Activated CD4-positive, alpha-beta memory T cell treated with anti-CD3 and anti-CD28 coated beads for 36 hours (primary cell): ENCODE measurements at regions not wholly inside any gene's neighbourhood (a gene's known extent, or its start where the extent isn't known, plus 50 kb on each side); places are given as distances from the start of the nearest gene placed in this dataset.

Source experiments
- CTCF ChIA-PET: fragments of 350-600 bp; sonication (Branson Sonifier 250); formaldehyde crosslinking; loops from one replicate; lab custom pipeline; 2021; ENCODE audit warnings: antibody characterized with exemption, inconsistent platforms; lab: Charles Lee
- POLR2A ChIA-PET: fragments of 350-600 bp; sonication (Branson Sonifier 250); formaldehyde crosslinking; loops from one replicate; lab custom pipeline; 2021; ENCODE audit warnings: antibody characterized with exemption; lab: Charles Lee
- DNase-seq: peaks from one replicate; pipeline ENCODE4 v3.0.0-alpha.2; 2020
- H3K27ac Mint-ChIP-seq: one replicate; pipeline ENCODE4 v1.8.0; 2021; ENCODE audit warnings: mixed read lengths
- H3K27me3 Mint-ChIP-seq: one replicate; pipeline ENCODE4 v1.8.0; 2021; ENCODE audit warnings: mixed read lengths
- H3K36me3 Mint-ChIP-seq: one replicate; pipeline ENCODE4 v1.8.0; 2021; ENCODE audit warnings: mixed read lengths
- H3K4me1 Mint-ChIP-seq: one replicate; pipeline ENCODE4 v1.8.0; 2021; ENCODE audit warnings: low read depth, mixed read lengths
- H3K4me3 Mint-ChIP-seq: one replicate; pipeline ENCODE4 v1.8.0; 2021; ENCODE audit warnings: mild to moderate bottlenecking, mixed read lengths
- H3K9me3 Mint-ChIP-seq: one replicate; pipeline ENCODE4 v1.8.0; 2021; ENCODE audit warnings: mixed read lengths
- intact Hi-C: fragments of 100-400 bp; cut with micrococcal nuclease; formaldehyde crosslinking; loops from one replicate; pipeline ENCODE4 v1.15.1; 2023

DNA sequence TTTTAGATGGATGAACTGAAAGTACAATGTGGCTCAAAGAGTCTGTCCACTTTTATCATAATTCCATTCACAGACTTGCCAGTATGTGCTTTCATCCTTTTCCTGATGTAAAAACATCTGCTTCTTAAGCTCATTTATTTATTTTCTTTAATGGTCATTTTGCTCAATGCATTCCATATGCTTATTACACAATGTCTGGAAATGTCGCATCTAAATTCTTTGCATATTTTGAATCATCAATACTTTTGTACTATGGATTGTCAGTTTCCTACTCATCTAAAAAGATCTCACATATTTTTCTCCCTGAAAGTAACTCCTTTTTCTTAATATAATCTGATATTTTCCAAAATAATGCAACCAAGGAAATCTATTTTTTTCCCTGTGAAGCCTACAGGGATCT is 1315.8 kb downstream of the EFNB2 start:
- DNase-seq, result no peak
- CTCF ChIA-PET, result no interaction called here
- Mint-ChIP-seq H3K4me3 (no peak overlapping the region), H3K27ac (no peak overlapping the region), H3K27me3 (peaks cover 5% of the 10 kb centered on the region), H3K9me3 (no peaks in the 10 kb centered on the region), H3K4me1 (no peaks in the 10 kb centered on the region), H3K36me3 (no peaks in the 10 kb centered on the region)
- POLR2A ChIA-PET, result no interaction called here
- intact Hi-C loops, result no loop called here

- Mint-ChIP-seq H3K27ac (no peak overlapping the region), H3K4me3 (no peak overlapping the region), H3K4me1 (no peaks in the 10 kb centered on the region), H3K27me3 (peaks cover 5% of the 10 kb centered on the region), H3K36me3 (no peaks in the 10 kb centered on the region), H3K9me3 (no peaks in the 10 kb centered on the region)
- ChIA-PET POLR2A (no interaction called here), CTCF (interaction anchor here (0.6 kb wide), 1 partner anchor 26 kb away, joined by 3 read pairs; no protein-coding TSS in a partner anchor)
- DNase-seq, result no peak
- intact Hi-C loops, result no loop called here
Observed at GRCh38 chr13:105213512-105213911, 1322.0 kb downstream of the EFNB2 start.

DNA sequence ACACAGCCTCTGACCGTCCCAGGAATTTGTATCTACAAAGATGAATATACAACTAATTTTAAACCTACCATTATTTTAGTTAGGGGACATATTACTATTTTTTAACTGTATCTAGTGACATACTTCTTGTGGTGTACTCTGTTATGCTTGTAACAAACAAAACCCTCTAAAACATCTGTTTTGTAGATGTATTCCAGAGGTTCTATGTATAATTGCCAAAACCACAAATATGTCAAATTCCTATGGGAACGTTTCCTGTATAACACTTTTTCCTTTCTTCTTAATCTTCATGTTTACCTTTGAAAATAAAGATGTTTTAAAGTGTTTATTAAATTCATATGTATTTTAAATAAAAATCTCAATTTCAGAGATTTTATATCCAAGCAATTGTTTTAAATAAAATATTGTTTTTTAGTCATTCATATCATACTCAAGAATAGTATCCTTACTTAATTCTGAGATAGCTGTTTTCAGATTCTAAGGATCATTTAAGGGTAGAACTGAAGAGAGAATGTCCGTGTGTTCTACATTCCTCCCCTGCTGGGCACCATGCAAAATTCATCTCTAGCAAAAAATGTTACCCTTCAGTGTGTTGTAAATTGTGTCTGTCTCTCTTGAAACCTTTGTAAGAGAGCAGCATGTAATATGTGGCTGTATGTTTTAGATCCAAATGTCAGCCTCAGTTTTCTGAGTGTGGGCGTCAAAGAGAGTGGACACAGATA is 1327.7 kb downstream of the EFNB2 start:
- Mint-ChIP-seq H3K27ac (no peak overlapping the region), H3K36me3 (no peaks in the 10 kb centered on the region), H3K4me3 (no peak overlapping the region), H3K4me1 (no peaks in the 10 kb centered on the region), H3K27me3 (peaks cover 15% of the 10 kb centered on the region), H3K9me3 (no peaks in the 10 kb centered on the region)
- CTCF ChIA-PET, result no interaction called here
- POLR2A ChIA-PET, result interaction anchor here (0.6 kb wide), 1 partner anchor 383 kb away, joined by 4 read pairs; no protein-coding TSS in a partner anchor
- intact Hi-C loops, result loop anchor here (10.0 kb wide), 1 partner anchor 433 kb away; no protein-coding TSS in a partner anchor
- DNase-seq, result no peak

- H3K36me3 Mint-ChIP-seq, result no peaks in the 10 kb centered on the region
- H3K27me3 Mint-ChIP-seq, result peaks cover 18% of the 10 kb centered on the region
- DNase-seq, result no peak
- CTCF ChIA-PET, result interaction anchor here (1.0 to 1.7 kb wide), 4 partner anchors 11 to 1334 kb away, joined by 3 to 4 read pairs (median 3); no protein-coding TSS in a partner anchor
- H3K4me1 Mint-ChIP-seq, result no peaks in the 10 kb centered on the region
- POLR2A ChIA-PET, result no interaction called here
- intact Hi-C loops, result loop anchor here (10.0 kb wide), 1 partner anchor 428 kb away; no protein-coding TSS in a partner anchor
- H3K9me3 Mint-ChIP-seq, result no peaks in the 10 kb centered on the region
- H3K4me3 Mint-ChIP-seq, result no peak overlapping the region
- H3K27ac Mint-ChIP-seq, result no peak overlapping the region
Observed at GRCh38 chr13:105202354-105202753, 1333.1 kb downstream of the EFNB2 start.

DNA sequence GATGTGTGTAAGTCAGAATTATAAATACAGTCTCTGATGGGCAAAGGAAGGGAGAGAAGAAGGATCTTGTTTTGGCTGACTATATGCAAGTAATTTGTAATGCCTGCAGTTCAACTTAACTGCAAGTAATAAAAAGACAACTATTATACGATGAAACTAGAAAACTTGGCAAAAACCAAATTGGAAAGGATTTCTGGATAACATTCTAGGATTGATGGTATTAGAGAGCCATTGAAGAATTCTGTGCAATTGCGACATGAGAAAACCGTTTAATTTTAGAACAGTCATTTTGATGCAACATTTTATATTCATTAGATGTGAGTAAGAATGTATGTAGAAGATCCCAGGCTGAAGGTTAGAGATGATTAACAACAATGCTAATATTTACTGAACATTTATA is 1334.1 kb downstream of the EFNB2 start:
- CTCF ChIA-PET, result interaction anchor here (1.7 kb wide), 1 partner anchor 10 kb away, joined by 4 read pairs; no protein-coding TSS in a partner anchor
- Mint-ChIP-seq H3K4me1 (no peaks in the 10 kb centered on the region), H3K27me3 (peaks cover 18% of the 10 kb centered on the region), H3K27ac (no peak overlapping the region), H3K36me3 (no peaks in the 10 kb centered on the region), H3K9me3 (no peaks in the 10 kb centered on the region), H3K4me3 (no peak overlapping the region)
- intact Hi-C loops, result loop anchor here (10.0 kb wide), 1 partner anchor 427 kb away; no protein-coding TSS in a partner anchor
- no peak for DNase-seq
- POLR2A ChIA-PET, result no interaction called here

- Mint-ChIP-seq H3K4me3 (no peak overlapping the region), H3K27ac (no peak overlapping the region), H3K9me3 (no peaks in the 10 kb centered on the region), H3K4me1 (no peaks in the 10 kb centered on the region), H3K36me3 (no peaks in the 10 kb centered on the region), H3K27me3 (peaks cover 15% of the 10 kb centered on the region)
- CTCF ChIA-PET, result no interaction called here
- no peak for DNase-seq
- POLR2A ChIA-PET, result no interaction called here
- intact Hi-C loops, result loop anchor here (10.0 kb wide), 1 partner anchor 425 kb away; no protein-coding TSS in a partner anchor
Observed at GRCh38 chr13:105200181-105200580, 1335.3 kb downstream of the EFNB2 start.

DNA sequence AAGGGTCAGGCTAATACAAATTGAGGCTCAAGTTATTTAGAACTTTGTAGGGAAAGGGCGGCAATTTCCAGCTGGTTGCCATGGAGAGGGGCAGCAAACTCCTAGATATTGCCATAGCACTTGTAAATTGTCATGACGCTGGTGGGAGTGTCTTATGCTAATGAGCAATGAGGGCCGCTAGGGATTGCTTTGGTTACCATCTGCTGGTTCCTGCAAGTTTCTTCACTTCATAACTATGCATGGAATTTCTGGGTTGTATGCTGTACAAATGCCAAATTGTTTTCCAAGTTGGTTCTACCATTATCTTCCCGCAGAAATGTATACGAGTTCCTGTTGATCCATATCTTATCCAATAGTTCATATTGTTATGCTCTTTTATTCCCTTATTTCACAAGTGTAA is 1339.4 kb downstream of the EFNB2 start:
- Mint-ChIP-seq H3K4me3 (no peak overlapping the region), H3K4me1 (no peaks in the 10 kb centered on the region), H3K27ac (no peak overlapping the region), H3K27me3 (peaks cover 3% of the 10 kb centered on the region), H3K36me3 (no peaks in the 10 kb centered on the region), H3K9me3 (no peaks in the 10 kb centered on the region)
- CTCF ChIA-PET, result no interaction called here
- intact Hi-C loops, result no loop called here
- POLR2A ChIA-PET, result no interaction called here
- DNase-seq, result no peak

DNA sequence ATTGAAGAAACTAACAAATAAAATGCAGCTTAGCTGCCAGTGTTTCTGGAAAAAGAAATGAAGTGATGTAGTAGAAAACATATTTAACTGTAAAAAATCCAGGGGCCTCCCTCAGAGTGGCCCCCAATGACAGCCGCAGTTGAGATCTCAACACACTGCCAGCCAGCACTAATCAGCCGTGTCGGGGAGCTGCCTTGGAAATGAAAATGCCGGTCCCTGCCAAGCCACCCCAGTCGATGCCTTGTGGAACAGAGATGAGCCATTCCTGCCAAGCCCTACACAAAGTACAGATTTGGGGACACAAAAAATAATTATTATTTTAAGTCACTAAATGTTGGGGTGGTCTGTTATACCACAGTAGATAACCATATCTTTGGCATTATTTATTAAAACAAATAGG is 1342.4 kb downstream of the EFNB2 start:
- ChIA-PET CTCF (interaction anchor here (1.5 kb wide), 1 partner anchor 53 kb away, joined by 3 read pairs; no protein-coding TSS in a partner anchor), POLR2A (no interaction called here)
- no peaks in the 10 kb centered on the region for H3K36me3 Mint-ChIP-seq
- no peaks in the 10 kb centered on the region for H3K9me3 Mint-ChIP-seq
- H3K4me1 Mint-ChIP-seq, result no peaks in the 10 kb centered on the region
- no peak overlapping the region for H3K4me3 Mint-ChIP-seq
- intact Hi-C loops, result no loop called here
- H3K27me3 Mint-ChIP-seq, result peaks cover 2% of the 10 kb centered on the region
- H3K27ac Mint-ChIP-seq, result no peak overlapping the region
- DNase-seq, result no peak

DNA sequence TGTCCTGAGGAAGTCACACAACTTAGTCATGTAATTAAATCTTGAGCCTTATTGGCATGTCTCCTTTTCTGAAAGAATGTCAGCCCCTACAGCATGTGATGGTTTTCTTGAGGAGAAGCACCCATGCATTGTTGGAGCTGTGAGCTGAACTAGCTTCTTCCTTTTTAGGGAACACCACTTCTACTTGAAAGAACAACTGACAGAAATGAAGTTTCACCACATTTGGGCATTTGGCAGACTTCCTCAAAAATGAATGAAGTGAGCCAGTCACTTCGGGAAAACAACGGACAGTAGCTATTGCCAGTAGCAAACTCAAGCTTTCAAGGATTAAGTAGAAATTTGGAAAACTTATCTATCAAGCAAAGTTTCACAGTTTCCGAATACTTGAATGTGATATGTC is 1351.3 kb downstream of the EFNB2 start:
- no peaks in the 10 kb centered on the region for H3K36me3 Mint-ChIP-seq
- DNase-seq, result no peak
- POLR2A ChIA-PET, result no interaction called here
- CTCF ChIA-PET, result no interaction called here
- no peaks in the 10 kb centered on the region for H3K4me1 Mint-ChIP-seq
- no peak overlapping the region for H3K27ac Mint-ChIP-seq
- intact Hi-C loops, result no loop called here
- no peaks in the 10 kb centered on the region for H3K9me3 Mint-ChIP-seq
- H3K4me3 Mint-ChIP-seq, result no peak overlapping the region
- peaks cover 5% of the 10 kb centered on the region for H3K27me3 Mint-ChIP-seq

DNA sequence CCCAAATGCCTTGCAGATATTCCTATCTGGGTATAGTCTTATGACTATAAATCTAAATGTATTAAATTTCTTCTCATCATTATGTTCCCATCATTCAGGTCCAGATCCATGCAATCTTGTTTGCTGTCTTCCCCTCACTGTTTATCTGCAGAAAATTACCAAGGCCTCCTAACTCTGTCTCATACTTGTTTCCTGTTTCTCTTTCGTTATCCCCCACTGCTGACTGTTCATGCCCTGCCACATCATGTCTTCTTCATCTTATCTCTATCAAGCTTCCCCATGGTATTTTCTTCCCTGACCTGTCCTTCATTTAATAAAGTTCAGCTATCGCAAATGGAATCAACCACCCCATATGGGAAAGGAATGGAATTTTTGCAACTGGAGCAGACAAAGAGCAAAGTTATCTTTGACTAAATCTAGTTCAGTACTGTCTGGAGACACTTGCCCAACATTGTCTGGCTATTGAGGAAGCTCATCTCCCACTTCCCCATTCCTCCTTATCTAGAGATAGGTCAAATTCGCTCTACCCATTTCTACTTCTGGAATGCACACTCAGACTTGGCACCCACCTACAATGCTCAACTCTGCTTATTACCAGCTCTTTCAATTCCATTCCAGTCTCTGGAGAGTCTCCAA is 1358.1 kb downstream of the EFNB2 start:
- ChIA-PET POLR2A (no interaction called here), CTCF (no interaction called here)
- intact Hi-C loops, result no loop called here
- Mint-ChIP-seq H3K27me3 (no peaks in the 10 kb centered on the region), H3K9me3 (no peaks in the 10 kb centered on the region), H3K4me1 (peaks cover 6% of the 10 kb centered on the region), H3K36me3 (no peaks in the 10 kb centered on the region), H3K27ac (no peak overlapping the region), H3K4me3 (no peak overlapping the region)
- DNase-seq, result no peak

DNA sequence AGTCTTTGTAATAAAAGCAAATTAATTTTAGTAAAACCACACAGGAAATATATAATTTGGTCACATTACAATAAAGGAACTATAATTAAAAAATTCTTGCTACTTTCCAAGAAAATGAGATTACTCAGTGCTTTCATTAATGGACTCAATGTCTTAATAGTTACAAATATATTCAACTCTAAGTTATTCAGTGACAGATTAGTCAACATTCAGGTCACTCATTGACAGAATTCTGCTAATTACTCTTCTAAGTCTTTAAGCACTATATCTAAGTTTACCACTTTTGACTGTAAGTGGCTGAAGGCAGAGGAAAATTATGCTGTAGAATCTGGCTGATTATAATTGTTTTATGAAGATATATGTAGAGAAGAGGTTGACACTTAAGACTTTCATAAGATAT is 1365.0 kb downstream of the EFNB2 start:
- DNase-seq, result no peak
- Mint-ChIP-seq H3K9me3 (no peaks in the 10 kb centered on the region), H3K27ac (no peak overlapping the region), H3K4me3 (no peak overlapping the region), H3K4me1 (no peaks in the 10 kb centered on the region), H3K27me3 (peaks cover 5% of the 10 kb centered on the region), H3K36me3 (no peaks in the 10 kb centered on the region)
- CTCF ChIA-PET, result no interaction called here
- POLR2A ChIA-PET, result no interaction called here
- intact Hi-C loops, result no loop called here

- Mint-ChIP-seq H3K4me1 (no peaks in the 10 kb centered on the region), H3K36me3 (no peaks in the 10 kb centered on the region), H3K27ac (no peak overlapping the region), H3K27me3 (peaks cover 6% of the 10 kb centered on the region), H3K9me3 (no peaks in the 10 kb centered on the region), H3K4me3 (no peak overlapping the region)
- intact Hi-C loops, result no loop called here
- ChIA-PET CTCF (no interaction called here), POLR2A (no interaction called here)
- DNase-seq, result no peak
Observed at GRCh38 chr13:105168295-105168694, 1367.2 kb downstream of the EFNB2 start.
